Lung (tissue), 11 donors: ENCODE measurements at regions not wholly inside any gene's neighbourhood (a gene's known extent, or its start where the extent isn't known, plus 50 kb on each side); places are given as distances from the start of the nearest gene placed in this dataset.

Experiments
- ATAC-seq: fragments of 200-7000 bp; cut with Tn5 transposase; one replicate; pipeline ENCODE4 v1.9.1; 2020; ENCODE audit warnings: moderate number of reproducible peaks; ENCODE audit not compliant: insufficient read depth, low FRiP score
- DNase-seq, 3 donors: peaks; one replicate each; pipeline ENCODE4 v3.0.0-alpha.2; 2013 to 2017
- H3K27ac ChIP-seq, 2 donors: one replicate each; pipeline ENCODE4 v1.5.1; 2013; ENCODE audit warnings: mild to moderate bottlenecking in 2 of 2, moderate library complexity in 2 of 2, control low read depth in 1 of 2, inconsistent platforms in 1 of 2, low read depth in 1 of 2, low read length in 1 of 2
- H3K27me3 ChIP-seq, 3 donors: one replicate each; pipeline ENCODE4 v1.5.1; 2013; ENCODE audit warnings: low read length in 2 of 3; ENCODE audit not compliant: control insufficient read depth in 3 of 3, insufficient read depth in 3 of 3
- H3K36me3 ChIP-seq, 4 donors: one replicate each; pipeline ENCODE4 v1.5.1; 2013; ENCODE audit warnings: low read length in 4 of 4, mild to moderate bottlenecking in 1 of 4, moderate library complexity in 1 of 4; ENCODE audit not compliant: control insufficient read depth in 4 of 4, insufficient read depth in 4 of 4
- H3K4me1 ChIP-seq, 5 donors: one replicate each; pipeline ENCODE4 v1.5.1; 2013; ENCODE audit warnings: low read length in 5 of 5, mild to moderate bottlenecking in 2 of 5, moderate library complexity in 1 of 5; ENCODE audit not compliant: control insufficient read depth in 5 of 5, insufficient read depth in 5 of 5
- H3K4me3 ChIP-seq: one replicate; pipeline ENCODE4 v1.5.1; 2013; ENCODE audit warnings: mild to moderate bottlenecking, control low read depth, moderate library complexity
- H3K9ac ChIP-seq, 2 donors: one replicate each; pipeline ENCODE4 v1.5.1; 2013; ENCODE audit warnings: low read length in 2 of 2, control low read depth in 1 of 2; ENCODE audit not compliant: insufficient read depth in 1 of 2
- H3K9me3 ChIP-seq, 4 donors: one replicate each; pipeline ENCODE4 v1.5.1; 2013; ENCODE audit warnings: low read length in 3 of 4, mild to moderate bottlenecking in 1 of 4, moderate library complexity in 1 of 4; ENCODE audit not compliant: control insufficient read depth in 4 of 4, insufficient read depth in 3 of 4
- WGBS, 2 donors: extraction: QIAGEN DNeasy Blood & Tissue Kit; methylation state at CpG; one replicate each; pipeline ENCODE4 v1.1.7; 2013; 5-methylcytosine and 5-hydroxymethylcytosine counted together
- TF ChIP-seq, protein P1 (sequence below): IDR thresholded peaks from 2 replicates; pipeline ENCODE4 v1.5.1; 2012; ENCODE audit warnings: mild to moderate bottlenecking; ENCODE audit errors: control extremely low read depth, extremely low read depth
- donor health status: control.
- donor health status: control.
- donor health status: Bipolar disorder and iron deficiency.
- donor health status: healthy.
- donor health status: DM: yes; HTN: yes; CAD: no.

DNA sequence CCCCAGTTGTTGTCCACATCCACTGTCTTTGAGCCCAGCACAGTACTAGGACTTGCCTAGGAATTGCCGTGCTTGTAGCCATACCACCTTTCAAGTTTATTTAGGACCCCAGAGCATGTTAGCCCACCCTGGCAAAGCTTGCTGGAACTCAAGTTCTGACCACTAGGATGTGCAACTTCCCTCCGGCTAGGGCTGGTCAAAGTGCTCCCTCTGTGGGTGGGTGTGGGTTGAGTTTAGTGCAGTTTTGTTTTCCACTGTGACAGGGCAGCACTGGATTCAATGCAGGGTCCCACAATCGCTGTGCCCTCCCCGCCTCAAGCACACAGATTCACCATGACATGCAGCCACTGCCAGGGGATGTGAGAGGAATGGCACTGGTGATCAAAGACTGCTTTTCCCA lies 96.0 kb downstream of the RASGEF1B start:
- Histone ChIP-seq H3K27ac (no peak overlapping the region), H3K36me3 (no peaks in the 10 kb centered on the region), H3K4me3 (no peak overlapping the region), H3K4me1 (peaks cover 0 to 17% (median 11%) of the 10 kb centered on the region in 5 donors), H3K27me3 (no peaks in the 10 kb centered on the region), H3K9me3 (peaks cover 0 to 2% (median 0%) of the 10 kb centered on the region in 4 donors), H3K9ac (no peak overlapping the region)
- WGBS, 2 donors = 89 to 96% methylated on average over 4 of the region's 4 CpGs
- ATAC-seq (no peak), DNase-seq (no peak)
- TF ChIP-seq, protein P1, sequence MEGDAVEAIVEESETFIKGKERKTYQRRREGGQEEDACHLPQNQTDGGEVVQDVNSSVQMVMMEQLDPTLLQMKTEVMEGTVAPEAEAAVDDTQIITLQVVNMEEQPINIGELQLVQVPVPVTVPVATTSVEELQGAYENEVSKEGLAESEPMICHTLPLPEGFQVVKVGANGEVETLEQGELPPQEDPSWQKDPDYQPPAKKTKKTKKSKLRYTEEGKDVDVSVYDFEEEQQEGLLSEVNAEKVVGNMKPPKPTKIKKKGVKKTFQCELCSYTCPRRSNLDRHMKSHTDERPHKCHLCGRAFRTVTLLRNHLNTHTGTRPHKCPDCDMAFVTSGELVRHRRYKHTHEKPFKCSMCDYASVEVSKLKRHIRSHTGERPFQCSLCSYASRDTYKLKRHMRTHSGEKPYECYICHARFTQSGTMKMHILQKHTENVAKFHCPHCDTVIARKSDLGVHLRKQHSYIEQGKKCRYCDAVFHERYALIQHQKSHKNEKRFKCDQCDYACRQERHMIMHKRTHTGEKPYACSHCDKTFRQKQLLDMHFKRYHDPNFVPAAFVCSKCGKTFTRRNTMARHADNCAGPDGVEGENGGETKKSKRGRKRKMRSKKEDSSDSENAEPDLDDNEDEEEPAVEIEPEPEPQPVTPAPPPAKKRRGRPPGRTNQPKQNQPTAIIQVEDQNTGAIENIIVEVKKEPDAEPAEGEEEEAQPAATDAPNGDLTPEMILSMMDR = no peak

DNA sequence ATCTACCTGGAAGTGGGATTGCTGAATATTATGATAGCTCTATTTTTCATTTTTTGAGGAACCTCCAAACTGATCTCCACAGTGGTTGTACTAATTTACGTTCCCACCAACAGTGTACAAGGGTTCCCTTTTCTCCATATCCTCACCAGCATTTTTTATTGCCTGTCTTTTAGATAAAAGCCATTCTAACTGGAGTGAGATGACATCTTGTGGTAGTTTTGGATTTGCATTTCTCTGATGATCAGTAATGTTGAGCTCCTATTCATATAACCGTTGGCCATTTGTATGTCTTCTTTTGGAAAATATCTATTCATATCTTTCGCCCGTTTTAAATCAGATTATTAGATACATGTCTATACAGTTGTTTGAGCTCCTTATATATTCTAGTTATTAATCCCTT lies 101.8 kb downstream of the RASGEF1B start:
- Histone ChIP-seq H3K36me3 (no peaks in the 10 kb centered on the region), H3K9me3 (peaks cover 0 to 2% (median 0%) of the 10 kb centered on the region in 4 donors), H3K9ac (no peak overlapping the region), H3K4me1 (peaks cover 0 to 5% (median 0%) of the 10 kb centered on the region in 5 donors), H3K4me3 (no peak overlapping the region), H3K27me3 (no peaks in the 10 kb centered on the region), H3K27ac (no peak overlapping the region)
- DNase-seq = no peak
- WGBS, 2 donors = 73 to 85% methylated on average over 4 of the region's 4 CpGs
- TF ChIP-seq, protein P1 = no peak
- no peak for ATAC-seq

DNA sequence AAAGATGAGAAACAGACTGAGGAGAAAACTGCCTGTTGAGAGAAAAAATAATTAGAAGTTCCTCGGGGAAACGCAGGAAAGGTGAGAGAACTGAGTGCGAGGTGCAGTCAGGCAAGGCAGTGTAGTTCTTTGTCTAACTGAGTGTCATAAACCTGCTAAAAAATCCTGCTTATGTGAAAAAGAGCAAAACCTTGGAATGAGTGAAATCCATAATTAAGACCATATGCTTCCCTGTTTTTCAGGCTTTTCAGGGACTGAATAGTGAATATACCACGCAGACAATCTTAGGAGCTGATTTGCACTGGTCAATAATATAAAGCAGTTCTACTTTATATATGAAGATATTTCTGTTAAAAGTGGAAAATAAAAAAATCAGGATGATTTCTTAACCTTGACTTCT lies 104.9 kb downstream of the RASGEF1B start:
- H3K36me3 ChIP-seq = no peaks in the 10 kb centered on the region
- H3K4me1 ChIP-seq = peaks cover 0 to 5% (median 0%) of the 10 kb centered on the region in 5 donors
- no peak overlapping the region for H3K9ac ChIP-seq
- no peak overlapping the region for H3K27ac ChIP-seq
- no peak overlapping the region for H3K4me3 ChIP-seq
- DNase-seq (no peak), ATAC-seq (no peak)
- TF ChIP-seq, protein P1 = no peak
- H3K27me3 ChIP-seq = no peaks in the 10 kb centered on the region
- 91 to 94% methylated on average over 4 of the region's 4 CpGs for WGBS, 2 donors
- no peaks in the 10 kb centered on the region for H3K9me3 ChIP-seq

DNA sequence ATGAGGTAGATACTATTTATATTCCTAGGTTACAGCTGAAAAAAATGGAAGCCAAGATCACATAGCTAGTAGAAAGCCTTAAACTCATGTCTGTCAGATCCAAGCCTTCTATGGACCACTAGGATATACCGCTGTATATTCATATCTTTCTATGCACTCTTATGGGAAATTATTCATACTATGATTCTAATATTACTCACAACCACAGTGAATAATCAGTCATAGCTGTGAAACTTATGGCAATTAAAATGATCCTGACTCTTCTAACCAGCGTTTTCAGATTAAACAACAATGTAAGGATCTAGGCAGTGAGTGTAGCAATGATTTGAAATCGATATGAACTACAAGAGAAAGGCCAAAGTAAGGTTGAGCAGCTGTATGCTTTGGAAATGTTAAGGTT lies 111.0 kb downstream of the RASGEF1B start:
- no peaks in the 10 kb centered on the region for H3K9me3 ChIP-seq
- H3K27me3 ChIP-seq = no peaks in the 10 kb centered on the region
- DNase-seq (no peak), ATAC-seq (no peak)
- WGBS, 2 donors = 87 to 90% methylated on average over 3 of the region's 3 CpGs
- H3K9ac ChIP-seq = no peak overlapping the region
- TF ChIP-seq, protein P1 = no peak
- no peak overlapping the region for H3K27ac ChIP-seq
- H3K4me1 ChIP-seq = no peaks in the 10 kb centered on the region
- H3K36me3 ChIP-seq = no peaks in the 10 kb centered on the region
- H3K4me3 ChIP-seq = no peak overlapping the region
